Liver (tissue), 8 donors: ENCODE measurements at regions not wholly inside any gene's neighbourhood (a gene's known extent, or its start where the extent isn't known, plus 50 kb on each side); places are given as distances from the start of the nearest gene placed in this dataset.

Experiments
- DNase-seq: peaks from one replicate; pipeline ENCODE4 v3.0.0-alpha.2; 2017; ENCODE audit warnings: low spot score
- H3K27ac ChIP-seq, 2 donors: one replicate each; pipeline ENCODE4 v1.7.0; 2013; ENCODE audit warnings: inconsistent platforms in 2 of 2, low read length in 2 of 2, control low read depth in 1 of 2, low read depth in 1 of 2, mild to moderate bottlenecking in 1 of 2
- H3K27me3 ChIP-seq, 4 donors: one replicate each; pipeline versions ENCODE4 v1.6.1 to v1.7.0; 2013; ENCODE audit warnings: low read length in 3 of 4, inconsistent platforms in 1 of 4, mild to moderate bottlenecking in 1 of 4, moderate library complexity in 1 of 4; ENCODE audit not compliant: control insufficient read depth in 4 of 4, insufficient read depth in 4 of 4
- H3K36me3 ChIP-seq, 4 donors: one replicate each; pipeline versions ENCODE4 v1.6.1 to v1.7.0; 2013; ENCODE audit warnings: low read length in 3 of 4, mild to moderate bottlenecking in 3 of 4, low read depth in 1 of 4, moderate library complexity in 1 of 4; ENCODE audit not compliant: control insufficient read depth in 4 of 4, insufficient read depth in 3 of 4
- H3K4me1 ChIP-seq, 4 donors: one replicate each; pipeline versions ENCODE4 v1.6.1 to v1.7.0; 2013; ENCODE audit warnings: low read length in 3 of 4, mild to moderate bottlenecking in 3 of 4, moderate library complexity in 1 of 4; ENCODE audit not compliant: control insufficient read depth in 4 of 4, insufficient read depth in 4 of 4
- H3K4me3 ChIP-seq, 3 donors: one replicate each; pipeline versions ENCODE4 v1.6.1 to v1.7.0; 2013; ENCODE audit warnings: low read length in 3 of 3, control low read depth in 1 of 3, low read depth in 1 of 3, mild to moderate bottlenecking in 1 of 3
- H3K9ac ChIP-seq, 2 donors: one replicate each; pipeline ENCODE4 v1.7.0; 2013; ENCODE audit warnings: low read length in 2 of 2, mild to moderate bottlenecking in 2 of 2, moderate library complexity in 2 of 2, control low read depth in 1 of 2, low read depth in 1 of 2
- H3K9me3 ChIP-seq, 4 donors: one replicate each; pipeline versions ENCODE4 v1.6.1 to v1.7.0; 2013; ENCODE audit warnings: low read length in 3 of 4; ENCODE audit not compliant: control insufficient read depth in 4 of 4
- ATF3 ChIP-seq: IDR thresholded peaks from 2 replicates; pipeline ENCODE4 v1.6.1; 2016; ENCODE audit warnings: antibody characterized with exemption
- CTCF ChIP-seq: fragments of 150-350 bp; IDR thresholded peaks from 2 replicates; pipeline ENCODE4 v1.5.1; 2017; ENCODE audit warnings: improper control_type of control experiment, low read depth, low read length; ENCODE audit not compliant: missing input control
- EGR1 ChIP-seq, 2 donors: IDR thresholded peaks; 2 replicates each; pipeline ENCODE4 v1.6.1; 2016 to 2018; ENCODE audit warnings: antibody characterized with exemption in 2 of 2, low read depth in 2 of 2
- FOXA2 ChIP-seq: IDR thresholded peaks from 2 replicates; pipeline ENCODE4 v1.6.1; 2016; ENCODE audit warnings: antibody characterized with exemption
- GABPA ChIP-seq, 2 donors: IDR thresholded peaks in 1 of 2; conservative IDR thresholded peaks in 1 of 2; 2 replicates each; pipeline ENCODE4 v1.6.1; 2016; ENCODE audit warnings: antibody characterized with exemption in 2 of 2, mild to moderate bottlenecking in 1 of 2, moderate library complexity in 1 of 2
- HNF4A ChIP-seq, 2 donors: conservative IDR thresholded peaks; 2 replicates each; pipeline ENCODE4 v1.6.1; 2016; ENCODE audit warnings: antibody characterized with exemption in 2 of 2, mild to moderate bottlenecking in 2 of 2
- HNF4G ChIP-seq: IDR thresholded peaks from 2 replicates; pipeline ENCODE4 v1.6.1; 2016; ENCODE audit warnings: antibody characterized with exemption
- JUND ChIP-seq, 2 donors: IDR thresholded peaks; 2 replicates each; pipeline ENCODE4 v1.6.1; 2016; ENCODE audit warnings: antibody characterized with exemption in 2 of 2
- MAX ChIP-seq: IDR thresholded peaks from 2 replicates; pipeline ENCODE4 v1.6.1; 2016; ENCODE audit warnings: antibody characterized with exemption
- NR2F2 ChIP-seq: IDR thresholded peaks from 2 replicates; pipeline ENCODE4 v1.6.1; 2016; ENCODE audit warnings: antibody characterized with exemption
- RAD21 ChIP-seq, 2 donors: IDR thresholded peaks; 2 replicates each; pipeline ENCODE4 v1.6.1; 2016; ENCODE audit warnings: antibody characterized with exemption in 2 of 2, mild to moderate bottlenecking in 2 of 2
- REST ChIP-seq: IDR thresholded peaks from 2 replicates; pipeline ENCODE4 v1.6.1; 2016; ENCODE audit warnings: antibody characterized with exemption, mild to moderate bottlenecking
- RXRA ChIP-seq, 2 donors: IDR thresholded peaks; 2 replicates each; pipeline ENCODE4 v1.6.1; 2017 to 2018; ENCODE audit warnings: antibody characterized with exemption in 2 of 2, mild to moderate bottlenecking in 1 of 2
- SP1 ChIP-seq: IDR thresholded peaks from 2 replicates; pipeline ENCODE4 v1.6.1; 2018; ENCODE audit warnings: antibody characterized with exemption, mild to moderate bottlenecking
- TAF1 ChIP-seq: conservative IDR thresholded peaks from 2 replicates; pipeline ENCODE4 v1.6.1; 2016; ENCODE audit warnings: antibody characterized with exemption, mild to moderate bottlenecking
- YY1 ChIP-seq: IDR thresholded peaks from 2 replicates; pipeline ENCODE4 v1.6.1; 2016; ENCODE audit warnings: antibody characterized with exemption, mild to moderate bottlenecking
- ZBTB33 ChIP-seq: IDR thresholded peaks from 2 replicates; pipeline ENCODE4 v1.6.1; 2016; ENCODE audit warnings: antibody characterized with exemption
- WGBS: extraction: QIAGEN DNeasy Blood & Tissue Kit; methylation state at CpG from one replicate; pipeline ENCODE4 v1.1.7; 2013; 5-methylcytosine and 5-hydroxymethylcytosine counted together
- donor health status: healthy.
- donor health status: healthy.
- donor health status: healthy.
- donor health status: healthy.
- donor health status: healthy.

- TF ChIP-seq FOXA2 (no peak), HNF4A (conservative IDR thresholded peaks at IDR 0.05) (no peak), TAF1 (no peak)
- DNase-seq: no peak
- Histone ChIP-seq H3K4me1 (no peaks in the 10 kb centered on the region), H3K27ac (no peak overlapping the region), H3K9me3 (no peaks in the 10 kb centered on the region), H3K4me3 (no peak overlapping the region), H3K36me3 (no peaks in the 10 kb centered on the region), H3K27me3 (no peaks in the 10 kb centered on the region), H3K9ac (no peak overlapping the region)
- WGBS: 88% methylated on average over 5 of the region's 5 CpGs
Measured at GRCh38 chr6:114418304-114418972, 75.6 kb upstream of the HS3ST5 start.

- TF ChIP-seq RXRA (IDR thresholded peaks at IDR 0.05) (no peak), JUND (IDR thresholded peaks at IDR 0.05) (no peak), ZBTB33 (no peak), MAX (no peak), YY1 (no peak), SP1 (no peak), EGR1 (IDR thresholded peaks at IDR 0.05; ENCODE audit: low read depth in 2 of 2) (no peak), NR2F2 (no peak), TAF1 (no peak), CTCF (no peak), GABPA (IDR thresholded peaks at IDR 0.05 in 1 of 2, conservative IDR thresholded peaks at IDR 0.05 in 1 of 2) (no peak), HNF4A (conservative IDR thresholded peaks at IDR 0.05) (no peak), RAD21 (IDR thresholded peaks at IDR 0.05) (no peak), REST (no peak), FOXA2 (no peak), ATF3 (no peak), HNF4G (no peak)
- H3K9ac ChIP-seq: no peak overlapping the region
- no peaks in the 10 kb centered on the region for H3K9me3 ChIP-seq
- no peaks in the 10 kb centered on the region for H3K36me3 ChIP-seq
- no peak overlapping the region for H3K27ac ChIP-seq
- H3K27me3 ChIP-seq: peaks cover 0 to 5% (median 0%) of the 10 kb centered on the region in 4 donors
- DNase-seq: no peak
- no peak overlapping the region for H3K4me3 ChIP-seq
- H3K4me1 ChIP-seq: no peaks in the 10 kb centered on the region
- WGBS: 82% methylated on average over 6 of the region's 6 CpGs
Measured at GRCh38 chr6:114407426-114408035, 64.7 kb upstream of the HS3ST5 start.
